D721Med (cell line): ENCODE measurements at regions not wholly inside any gene's neighbourhood (a gene's known extent, or its start where the extent isn't known, plus 50 kb on each side); places are given as distances from the start of the nearest gene placed in this dataset.

ENCODE experiments used
- DNase-seq: peaks from one replicate; pipeline ENCODE4 v3.0.0; 2011; ENCODE audit warnings: low spot score; ENCODE audit not compliant: insufficient read length
- FAIRE-seq: peaks from 2 replicates; lab custom pipeline; 2011; peaks lifted over from hg19 to GRCh38; lab: Jason Lieb, UNC
- TF ChIP-seq, protein P1 (sequence below): IDR thresholded peaks from 2 replicates; pipeline ENCODE4 v1.5.1; 2012; ENCODE audit warnings: mild to moderate bottlenecking, control low read depth; ENCODE audit not compliant: insufficient read depth; ENCODE audit errors: missing control alignments

DNA sequence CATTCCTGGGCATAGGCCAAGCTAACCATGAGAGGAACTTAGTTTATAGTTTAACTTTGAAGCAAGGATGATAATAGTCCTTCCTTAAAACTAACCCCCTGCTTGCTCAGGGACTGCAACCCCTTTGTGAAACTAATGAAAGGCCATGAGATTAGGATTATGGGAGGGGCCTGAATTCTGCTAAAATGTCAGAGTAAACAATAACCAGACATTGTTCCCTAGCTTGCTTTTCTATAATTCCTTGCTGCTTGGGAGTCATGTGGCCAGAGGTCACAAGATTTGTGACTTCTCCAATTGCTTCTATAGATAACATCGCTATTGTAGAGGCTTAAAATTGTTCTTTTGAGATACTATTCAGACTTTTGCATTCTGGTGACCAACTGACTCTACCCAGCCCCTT is 634.0 kb downstream of the TBC1D4 start:
- no peak for DNase-seq
- no peak for FAIRE-seq
- TF ChIP-seq, protein P1, sequence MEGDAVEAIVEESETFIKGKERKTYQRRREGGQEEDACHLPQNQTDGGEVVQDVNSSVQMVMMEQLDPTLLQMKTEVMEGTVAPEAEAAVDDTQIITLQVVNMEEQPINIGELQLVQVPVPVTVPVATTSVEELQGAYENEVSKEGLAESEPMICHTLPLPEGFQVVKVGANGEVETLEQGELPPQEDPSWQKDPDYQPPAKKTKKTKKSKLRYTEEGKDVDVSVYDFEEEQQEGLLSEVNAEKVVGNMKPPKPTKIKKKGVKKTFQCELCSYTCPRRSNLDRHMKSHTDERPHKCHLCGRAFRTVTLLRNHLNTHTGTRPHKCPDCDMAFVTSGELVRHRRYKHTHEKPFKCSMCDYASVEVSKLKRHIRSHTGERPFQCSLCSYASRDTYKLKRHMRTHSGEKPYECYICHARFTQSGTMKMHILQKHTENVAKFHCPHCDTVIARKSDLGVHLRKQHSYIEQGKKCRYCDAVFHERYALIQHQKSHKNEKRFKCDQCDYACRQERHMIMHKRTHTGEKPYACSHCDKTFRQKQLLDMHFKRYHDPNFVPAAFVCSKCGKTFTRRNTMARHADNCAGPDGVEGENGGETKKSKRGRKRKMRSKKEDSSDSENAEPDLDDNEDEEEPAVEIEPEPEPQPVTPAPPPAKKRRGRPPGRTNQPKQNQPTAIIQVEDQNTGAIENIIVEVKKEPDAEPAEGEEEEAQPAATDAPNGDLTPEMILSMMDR = no peak

GRCh38 chr13:74845806-74846205 is 636.2 kb downstream of the TBC1D4 start:
- DNase-seq = no peak
- no peak for FAIRE-seq
- TF ChIP-seq, protein P1 = no peak

DNA sequence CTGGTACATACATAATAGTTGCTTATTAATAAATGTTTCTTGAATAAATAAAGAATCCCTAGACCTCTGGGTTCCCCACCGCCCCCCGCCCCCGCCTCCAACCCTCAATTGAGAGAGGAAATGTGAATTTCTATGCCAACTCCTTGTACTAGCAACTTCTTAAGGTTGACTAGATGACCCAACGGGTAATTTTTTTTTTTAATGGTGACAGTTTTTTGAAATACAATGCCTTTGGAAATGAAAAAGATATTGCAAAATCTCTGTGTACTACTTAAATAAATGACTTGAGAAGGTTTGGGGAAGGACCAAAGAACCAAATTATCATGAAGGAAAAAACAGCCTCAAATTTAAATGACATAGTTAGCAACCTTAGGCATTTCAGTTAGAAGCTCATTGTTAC is 640.3 kb downstream of the TBC1D4 start:
- DNase-seq = no peak
- FAIRE-seq = no peak
- TF ChIP-seq, protein P1 = no peak

GRCh38 chr13:74841123-74841522 is 640.8 kb downstream of the TBC1D4 start:
- no peak for FAIRE-seq
- TF ChIP-seq, protein P1 = no peak
- no peak for DNase-seq

- no peak for DNase-seq
- FAIRE-seq = no peak
- TF ChIP-seq, protein P1 = no peak
Measured at GRCh38 chr13:74839656-74840055, 642.3 kb downstream of the TBC1D4 start.

DNA sequence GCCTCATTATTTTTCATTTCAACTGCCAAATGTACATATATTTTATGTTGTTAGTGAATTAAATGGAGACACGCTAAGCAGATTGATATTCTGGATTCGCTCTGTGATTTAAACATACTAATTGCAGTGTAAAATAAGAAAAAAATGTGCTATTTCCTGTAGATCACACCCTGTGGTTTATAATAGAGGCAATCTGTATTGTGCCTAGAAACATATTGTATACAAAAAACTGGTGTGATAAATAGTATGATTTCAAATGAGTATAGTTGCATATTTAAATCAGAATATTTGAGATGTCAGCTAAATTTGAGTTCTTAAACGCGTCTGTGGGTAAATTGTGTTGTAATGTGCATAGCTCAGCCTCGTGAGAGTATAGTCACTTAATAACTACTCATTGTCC is 643.9 kb downstream of the TBC1D4 start:
- no peak for DNase-seq
- TF ChIP-seq, protein P1 = no peak
- no peak for FAIRE-seq

DNA sequence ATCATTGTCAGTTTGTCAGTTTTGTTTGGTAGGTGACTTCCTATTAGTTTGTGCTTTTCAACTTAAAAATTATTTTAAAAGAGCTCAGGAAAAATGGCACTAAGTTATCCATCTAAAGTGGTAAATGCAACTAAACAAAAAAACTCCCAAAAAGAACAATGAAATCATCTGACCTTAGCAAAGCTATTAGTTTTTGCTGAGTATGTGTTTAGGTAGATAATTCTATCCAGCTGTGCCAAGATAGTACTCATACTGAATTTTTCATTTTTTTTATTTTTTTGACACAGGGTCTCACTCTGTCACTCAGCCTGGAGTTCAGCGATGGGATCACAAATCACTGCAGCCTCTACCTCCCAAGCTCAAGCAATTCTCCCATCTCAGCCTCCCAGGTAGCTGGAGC is 645.3 kb downstream of the TBC1D4 start:
- TF ChIP-seq, protein P1 = no peak
- FAIRE-seq (no peak), DNase-seq (no peak)
